Liver (tissue), 8 donors: ENCODE measurements at regions not wholly inside any gene's neighbourhood (a gene's known extent, or its start where the extent isn't known, plus 50 kb on each side); places are given as distances from the start of the nearest gene placed in this dataset.

ENCODE experiments used
- DNase-seq: peaks from one replicate; pipeline ENCODE4 v3.0.0-alpha.2; 2017; ENCODE audit warnings: low spot score
- H3K27ac ChIP-seq, 2 donors: one replicate each; pipeline ENCODE4 v1.7.0; 2013; ENCODE audit warnings: inconsistent platforms in 2 of 2, low read length in 2 of 2, control low read depth in 1 of 2, low read depth in 1 of 2, mild to moderate bottlenecking in 1 of 2
- H3K27me3 ChIP-seq, 4 donors: one replicate each; pipeline versions ENCODE4 v1.6.1 to v1.7.0; 2013; ENCODE audit warnings: low read length in 3 of 4, inconsistent platforms in 1 of 4, mild to moderate bottlenecking in 1 of 4, moderate library complexity in 1 of 4; ENCODE audit not compliant: control insufficient read depth in 4 of 4, insufficient read depth in 4 of 4
- H3K36me3 ChIP-seq, 4 donors: one replicate each; pipeline versions ENCODE4 v1.6.1 to v1.7.0; 2013; ENCODE audit warnings: low read length in 3 of 4, mild to moderate bottlenecking in 3 of 4, low read depth in 1 of 4, moderate library complexity in 1 of 4; ENCODE audit not compliant: control insufficient read depth in 4 of 4, insufficient read depth in 3 of 4
- H3K4me1 ChIP-seq, 4 donors: one replicate each; pipeline versions ENCODE4 v1.6.1 to v1.7.0; 2013; ENCODE audit warnings: low read length in 3 of 4, mild to moderate bottlenecking in 3 of 4, moderate library complexity in 1 of 4; ENCODE audit not compliant: control insufficient read depth in 4 of 4, insufficient read depth in 4 of 4
- H3K4me3 ChIP-seq, 3 donors: one replicate each; pipeline versions ENCODE4 v1.6.1 to v1.7.0; 2013; ENCODE audit warnings: low read length in 3 of 3, control low read depth in 1 of 3, low read depth in 1 of 3, mild to moderate bottlenecking in 1 of 3
- H3K9ac ChIP-seq, 2 donors: one replicate each; pipeline ENCODE4 v1.7.0; 2013; ENCODE audit warnings: low read length in 2 of 2, mild to moderate bottlenecking in 2 of 2, moderate library complexity in 2 of 2, control low read depth in 1 of 2, low read depth in 1 of 2
- H3K9me3 ChIP-seq, 4 donors: one replicate each; pipeline versions ENCODE4 v1.6.1 to v1.7.0; 2013; ENCODE audit warnings: low read length in 3 of 4; ENCODE audit not compliant: control insufficient read depth in 4 of 4
- EGR1 ChIP-seq, 2 donors: IDR thresholded peaks; 2 replicates each; pipeline ENCODE4 v1.6.1; 2016 to 2018; ENCODE audit warnings: antibody characterized with exemption in 2 of 2, low read depth in 2 of 2
- FOXA1 ChIP-seq: IDR thresholded peaks from 2 replicates; pipeline ENCODE4 v1.6.1; 2016; ENCODE audit warnings: antibody characterized with exemption
- FOXA2 ChIP-seq: IDR thresholded peaks from 2 replicates; pipeline ENCODE4 v1.6.1; 2016; ENCODE audit warnings: antibody characterized with exemption
- GABPA ChIP-seq, 2 donors: IDR thresholded peaks in 1 of 2; conservative IDR thresholded peaks in 1 of 2; 2 replicates each; pipeline ENCODE4 v1.6.1; 2016; ENCODE audit warnings: antibody characterized with exemption in 2 of 2, mild to moderate bottlenecking in 1 of 2, moderate library complexity in 1 of 2
- HNF4A ChIP-seq, 2 donors: conservative IDR thresholded peaks; 2 replicates each; pipeline ENCODE4 v1.6.1; 2016; ENCODE audit warnings: antibody characterized with exemption in 2 of 2, mild to moderate bottlenecking in 2 of 2
- HNF4G ChIP-seq: IDR thresholded peaks from 2 replicates; pipeline ENCODE4 v1.6.1; 2016; ENCODE audit warnings: antibody characterized with exemption
- JUND ChIP-seq, 2 donors: IDR thresholded peaks; 2 replicates each; pipeline ENCODE4 v1.6.1; 2016; ENCODE audit warnings: antibody characterized with exemption in 2 of 2
- NR2F2 ChIP-seq: IDR thresholded peaks from 2 replicates; pipeline ENCODE4 v1.6.1; 2016; ENCODE audit warnings: antibody characterized with exemption
- RAD21 ChIP-seq, 2 donors: IDR thresholded peaks; 2 replicates each; pipeline ENCODE4 v1.6.1; 2016; ENCODE audit warnings: antibody characterized with exemption in 2 of 2, mild to moderate bottlenecking in 2 of 2
- RXRA ChIP-seq, 2 donors: IDR thresholded peaks; 2 replicates each; pipeline ENCODE4 v1.6.1; 2017 to 2018; ENCODE audit warnings: antibody characterized with exemption in 2 of 2, mild to moderate bottlenecking in 1 of 2
- SP1 ChIP-seq: IDR thresholded peaks from 2 replicates; pipeline ENCODE4 v1.6.1; 2018; ENCODE audit warnings: antibody characterized with exemption, mild to moderate bottlenecking
- TAF1 ChIP-seq: conservative IDR thresholded peaks from 2 replicates; pipeline ENCODE4 v1.6.1; 2016; ENCODE audit warnings: antibody characterized with exemption, mild to moderate bottlenecking
- YY1 ChIP-seq: IDR thresholded peaks from 2 replicates; pipeline ENCODE4 v1.6.1; 2016; ENCODE audit warnings: antibody characterized with exemption, mild to moderate bottlenecking
- ZBTB33 ChIP-seq: IDR thresholded peaks from 2 replicates; pipeline ENCODE4 v1.6.1; 2016; ENCODE audit warnings: antibody characterized with exemption
- WGBS: extraction: QIAGEN DNeasy Blood & Tissue Kit; methylation state at CpG from one replicate; pipeline ENCODE4 v1.1.7; 2013; 5-methylcytosine and 5-hydroxymethylcytosine counted together
- TF ChIP-seq, protein P1 (sequence below): fragments of 150-350 bp; IDR thresholded peaks from 2 replicates; pipeline ENCODE4 v1.5.1; 2017; ENCODE audit warnings: improper control_type of control experiment, low read depth, low read length; ENCODE audit not compliant: missing input control
- TF ChIP-seq, protein P2 (sequence below): IDR thresholded peaks from 2 replicates; pipeline ENCODE4 v1.6.1; 2016; ENCODE audit warnings: antibody characterized with exemption
- TF ChIP-seq, protein P3 (sequence below): IDR thresholded peaks from 2 replicates; pipeline ENCODE4 v1.6.1; 2016; ENCODE audit warnings: antibody characterized with exemption, mild to moderate bottlenecking
- TF ChIP-seq, protein P4 (sequence below): IDR thresholded peaks from 2 replicates; pipeline ENCODE4 v1.6.1; 2016; ENCODE audit warnings: antibody characterized with exemption
- donor health status: healthy.
- donor health status: healthy.
- donor health status: healthy.
- donor health status: healthy.
- donor health status: healthy.

- TF ChIP-seq HNF4G = no peak
- no peak for TF ChIP-seq EGR1 (IDR thresholded peaks at IDR 0.05; ENCODE audit: low read depth in 2 of 2)
- TF ChIP-seq, protein P1, sequence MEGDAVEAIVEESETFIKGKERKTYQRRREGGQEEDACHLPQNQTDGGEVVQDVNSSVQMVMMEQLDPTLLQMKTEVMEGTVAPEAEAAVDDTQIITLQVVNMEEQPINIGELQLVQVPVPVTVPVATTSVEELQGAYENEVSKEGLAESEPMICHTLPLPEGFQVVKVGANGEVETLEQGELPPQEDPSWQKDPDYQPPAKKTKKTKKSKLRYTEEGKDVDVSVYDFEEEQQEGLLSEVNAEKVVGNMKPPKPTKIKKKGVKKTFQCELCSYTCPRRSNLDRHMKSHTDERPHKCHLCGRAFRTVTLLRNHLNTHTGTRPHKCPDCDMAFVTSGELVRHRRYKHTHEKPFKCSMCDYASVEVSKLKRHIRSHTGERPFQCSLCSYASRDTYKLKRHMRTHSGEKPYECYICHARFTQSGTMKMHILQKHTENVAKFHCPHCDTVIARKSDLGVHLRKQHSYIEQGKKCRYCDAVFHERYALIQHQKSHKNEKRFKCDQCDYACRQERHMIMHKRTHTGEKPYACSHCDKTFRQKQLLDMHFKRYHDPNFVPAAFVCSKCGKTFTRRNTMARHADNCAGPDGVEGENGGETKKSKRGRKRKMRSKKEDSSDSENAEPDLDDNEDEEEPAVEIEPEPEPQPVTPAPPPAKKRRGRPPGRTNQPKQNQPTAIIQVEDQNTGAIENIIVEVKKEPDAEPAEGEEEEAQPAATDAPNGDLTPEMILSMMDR = no peak
- TF ChIP-seq RXRA (IDR thresholded peaks at IDR 0.05) = no peak
- TF ChIP-seq YY1 = no peak
- TF ChIP-seq HNF4A (conservative IDR thresholded peaks at IDR 0.05) = no peak
- TF ChIP-seq, protein P2, sequence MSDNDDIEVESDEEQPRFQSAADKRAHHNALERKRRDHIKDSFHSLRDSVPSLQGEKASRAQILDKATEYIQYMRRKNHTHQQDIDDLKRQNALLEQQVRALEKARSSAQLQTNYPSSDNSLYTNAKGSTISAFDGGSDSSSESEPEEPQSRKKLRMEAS = no peak
- TF ChIP-seq RAD21 (IDR thresholded peaks at IDR 0.05) = no peak
- no peak for TF ChIP-seq TAF1
- TF ChIP-seq, protein P3, sequence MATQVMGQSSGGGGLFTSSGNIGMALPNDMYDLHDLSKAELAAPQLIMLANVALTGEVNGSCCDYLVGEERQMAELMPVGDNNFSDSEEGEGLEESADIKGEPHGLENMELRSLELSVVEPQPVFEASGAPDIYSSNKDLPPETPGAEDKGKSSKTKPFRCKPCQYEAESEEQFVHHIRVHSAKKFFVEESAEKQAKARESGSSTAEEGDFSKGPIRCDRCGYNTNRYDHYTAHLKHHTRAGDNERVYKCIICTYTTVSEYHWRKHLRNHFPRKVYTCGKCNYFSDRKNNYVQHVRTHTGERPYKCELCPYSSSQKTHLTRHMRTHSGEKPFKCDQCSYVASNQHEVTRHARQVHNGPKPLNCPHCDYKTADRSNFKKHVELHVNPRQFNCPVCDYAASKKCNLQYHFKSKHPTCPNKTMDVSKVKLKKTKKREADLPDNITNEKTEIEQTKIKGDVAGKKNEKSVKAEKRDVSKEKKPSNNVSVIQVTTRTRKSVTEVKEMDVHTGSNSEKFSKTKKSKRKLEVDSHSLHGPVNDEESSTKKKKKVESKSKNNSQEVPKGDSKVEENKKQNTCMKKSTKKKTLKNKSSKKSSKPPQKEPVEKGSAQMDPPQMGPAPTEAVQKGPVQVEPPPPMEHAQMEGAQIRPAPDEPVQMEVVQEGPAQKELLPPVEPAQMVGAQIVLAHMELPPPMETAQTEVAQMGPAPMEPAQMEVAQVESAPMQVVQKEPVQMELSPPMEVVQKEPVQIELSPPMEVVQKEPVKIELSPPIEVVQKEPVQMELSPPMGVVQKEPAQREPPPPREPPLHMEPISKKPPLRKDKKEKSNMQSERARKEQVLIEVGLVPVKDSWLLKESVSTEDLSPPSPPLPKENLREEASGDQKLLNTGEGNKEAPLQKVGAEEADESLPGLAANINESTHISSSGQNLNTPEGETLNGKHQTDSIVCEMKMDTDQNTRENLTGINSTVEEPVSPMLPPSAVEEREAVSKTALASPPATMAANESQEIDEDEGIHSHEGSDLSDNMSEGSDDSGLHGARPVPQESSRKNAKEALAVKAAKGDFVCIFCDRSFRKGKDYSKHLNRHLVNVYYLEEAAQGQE = no peak
- TF ChIP-seq SP1 = no peak
- TF ChIP-seq NR2F2 = no peak
- no peak overlapping the region for H3K9ac ChIP-seq
- no peak overlapping the region for H3K27ac ChIP-seq
- H3K36me3 ChIP-seq = no peaks in the 10 kb centered on the region
- no peak for DNase-seq
- no peaks in the 10 kb centered on the region for H3K4me1 ChIP-seq
- WGBS = 66% methylated on average over 1 of the region's 1 CpG
- H3K4me3 ChIP-seq = no peak overlapping the region
- no peaks in the 10 kb centered on the region for H3K27me3 ChIP-seq
- H3K9me3 ChIP-seq = no peaks in the 10 kb centered on the region
Observed at GRCh38 chr5:92981001-92981400, 600.0 kb downstream of the NR2F1-AS1 start.

- H3K4me1 ChIP-seq = no peaks in the 10 kb centered on the region
- no peak overlapping the region for H3K4me3 ChIP-seq
- H3K27ac ChIP-seq = no peak overlapping the region
- no peaks in the 10 kb centered on the region for H3K9me3 ChIP-seq
- H3K9ac ChIP-seq = no peak overlapping the region
- TF ChIP-seq ZBTB33 (no peak), FOXA1 (no peak), SP1 (no peak), YY1 (no peak), TAF1 (no peak), JUND (IDR thresholded peaks at IDR 0.05) (no peak), GABPA (IDR thresholded peaks at IDR 0.05 in 1 of 2, conservative IDR thresholded peaks at IDR 0.05 in 1 of 2) (no peak), FOXA2 (no peak), HNF4G (no peak), NR2F2 (no peak), EGR1 (IDR thresholded peaks at IDR 0.05; ENCODE audit: low read depth in 2 of 2) (no peak)
- TF ChIP-seq, protein P4, sequence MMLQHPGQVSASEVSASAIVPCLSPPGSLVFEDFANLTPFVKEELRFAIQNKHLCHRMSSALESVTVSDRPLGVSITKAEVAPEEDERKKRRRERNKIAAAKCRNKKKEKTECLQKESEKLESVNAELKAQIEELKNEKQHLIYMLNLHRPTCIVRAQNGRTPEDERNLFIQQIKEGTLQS = no peak
- TF ChIP-seq, protein P1 = no peak
- TF ChIP-seq, protein P3 = no peak
- TF ChIP-seq, protein P2 = no peak
- WGBS = 85% methylated on average over 3 of the region's 3 CpGs
- H3K27me3 ChIP-seq = no peaks in the 10 kb centered on the region
- H3K36me3 ChIP-seq = no peaks in the 10 kb centered on the region
- no peak for DNase-seq
Observed at GRCh38 chr5:92980491-92980890, 600.5 kb downstream of the NR2F1-AS1 start.
